IMR-90 (cell line): ENCODE measurements at regions not wholly inside any gene's neighbourhood (a gene's known extent, or its start where the extent isn't known, plus 50 kb on each side); places are given as distances from the start of the nearest gene placed in this dataset.

ENCODE experiments used
- ATAC-seq: fragments of 200-7000 bp; cut with Tn5 transposase; 2 replicates; pipeline ENCODE4 v1.9.1; 2020; ENCODE audit warnings: low read depth, mild to moderate bottlenecking, moderate library complexity
- BruUV-seq: library from RNA; stranded (reverse); fragments of 400-500 nt; replicated peaks from 2 replicates; lab custom pipeline; 2021; lab: Mats Ljungman, UMichigan
- CTCF ChIA-PET: fragments of 300-600 bp; formaldehyde crosslinking; extraction: SDS; loops from one replicate; lab custom pipeline; 2021; ENCODE audit warnings: antibody characterized with exemption; lab: Yijun Ruan, JAX
- POLR2A ChIA-PET: fragments of 300-600 bp; sonication (Branson Sonifier 250); formaldehyde crosslinking; loops from one replicate; lab custom pipeline; 2022; ENCODE audit warnings: antibody characterized with exemption; ENCODE audit not compliant: unreplicated experiment; lab: Charles Lee
- DNase-seq: peaks from one replicate; pipeline ENCODE4 v3.0.0; 2013
- H2AFZ ChIP-seq: replicated peaks from 2 replicates; pipeline ENCODE3; 2013; ENCODE audit warnings: low read length, mild to moderate bottlenecking; ENCODE audit not compliant: poor library complexity
- H2AK5ac ChIP-seq: 2 replicates; pipeline ENCODE4 v1.6.1; 2013; ENCODE audit warnings: low read depth, low read length, inconsistent platforms
- H2AK9ac ChIP-seq: replicated peaks from 2 replicates; pipeline ENCODE3; 2013; ENCODE audit warnings: mild to moderate bottlenecking, low read depth, low read length, moderate library complexity; ENCODE audit not compliant: poor library complexity
- H2BK120ac ChIP-seq: 2 replicates; pipeline ENCODE4 v1.6.1; 2013; ENCODE audit warnings: low read depth, low read length, inconsistent platforms
- H2BK15ac ChIP-seq: 3 replicates; pipeline ENCODE4 v1.6.1; 2013; ENCODE audit warnings: low read depth, low read length, inconsistent platforms
- H2BK20ac ChIP-seq: 2 replicates; pipeline ENCODE4 v1.6.1; 2013; ENCODE audit warnings: low read depth, mild to moderate bottlenecking, inconsistent platforms, low read length, moderate library complexity
- H2BK5ac ChIP-seq: 2 replicates; pipeline ENCODE4 v1.6.1; 2013; ENCODE audit warnings: mild to moderate bottlenecking, low read depth, low read length, inconsistent platforms; ENCODE audit not compliant: poor library complexity, severe bottlenecking
- H3K14ac ChIP-seq: replicated peaks from 2 replicates; pipeline ENCODE4 v1.6.1; 2013; ENCODE audit warnings: low read depth, low read length, inconsistent platforms
- H3K18ac ChIP-seq: 2 replicates; pipeline ENCODE4 v1.6.1; 2013; ENCODE audit warnings: low read depth, low read length, control low read depth
- H3K23ac ChIP-seq: 2 replicates; pipeline ENCODE4 v1.6.1; 2013; ENCODE audit warnings: low read depth, low read length, inconsistent platforms
- H3K27ac ChIP-seq: 2 replicates; pipeline ENCODE4 v1.5.1; 2013; ENCODE audit warnings: mild to moderate bottlenecking, control low read depth, low read length; ENCODE audit not compliant: insufficient read depth
- H3K27me3 ChIP-seq: 2 replicates; pipeline ENCODE4 v1.6.1; 2013; ENCODE audit warnings: low read length; ENCODE audit not compliant: control insufficient read depth, insufficient read depth
- H3K36me3 ChIP-seq: 2 replicates; pipeline ENCODE4 v1.6.1; 2013; ENCODE audit warnings: low read length, mixed read lengths; ENCODE audit not compliant: control insufficient read depth, insufficient read depth
- H3K4ac ChIP-seq: 2 replicates; pipeline ENCODE4 v1.6.1; 2013; ENCODE audit warnings: low read depth, low read length, inconsistent platforms
- H3K4me1 ChIP-seq: 2 replicates; pipeline ENCODE4 v1.6.1; 2013; ENCODE audit warnings: low read length, mixed read lengths; ENCODE audit not compliant: control insufficient read depth, insufficient read depth
- H3K4me2 ChIP-seq: 2 replicates; pipeline ENCODE4 v1.6.1; 2013; ENCODE audit warnings: low read depth, mild to moderate bottlenecking, control low read depth, low read length, moderate library complexity
- H3K4me3 ChIP-seq: 2 replicates; pipeline ENCODE4 v1.5.1; 2013; ENCODE audit warnings: low read depth, mild to moderate bottlenecking, control low read depth, low read length, moderate library complexity; ENCODE audit not compliant: insufficient read depth
- H3K56ac ChIP-seq: 2 replicates; pipeline ENCODE4 v1.6.1; 2013; ENCODE audit warnings: low read length, inconsistent platforms; ENCODE audit not compliant: insufficient read depth; ENCODE audit errors: extremely low read depth
- H3K79me1 ChIP-seq, 2 experiments: 2 replicates each; pipeline ENCODE4 v1.6.1; 2013; ENCODE audit warnings: low read length in 2 of 2, inconsistent platforms in 1 of 2, low read depth in 1 of 2
- H3K9ac ChIP-seq: 2 replicates; pipeline ENCODE4 v1.6.1; 2013; ENCODE audit warnings: low read depth, low read length, control low read depth
- H3K9me1 ChIP-seq: 2 replicates; pipeline ENCODE4 v1.6.1; 2013; ENCODE audit warnings: low read length, inconsistent platforms; ENCODE audit not compliant: insufficient read depth
- H3K9me3 ChIP-seq: 2 replicates; pipeline ENCODE4 v1.6.1; 2013; ENCODE audit warnings: low read length; ENCODE audit not compliant: control insufficient read depth, insufficient read depth
- H4K20me1 ChIP-seq: 2 replicates; pipeline ENCODE4 v1.6.1; 2013; ENCODE audit warnings: low read length, inconsistent platforms; ENCODE audit not compliant: insufficient read depth
- H4K5ac ChIP-seq: 2 replicates; pipeline ENCODE4 v1.6.1; 2013; ENCODE audit warnings: mild to moderate bottlenecking, low read depth, low read length, control low read depth
- H4K8ac ChIP-seq, 2 experiments: 2 replicates each; pipeline ENCODE4 v1.6.1; 2013; ENCODE audit warnings: low read depth in 2 of 2, low read length in 2 of 2, control low read depth in 1 of 2, inconsistent platforms in 1 of 2
- H4K91ac ChIP-seq: 2 replicates; pipeline ENCODE4 v1.6.1; 2013; ENCODE audit warnings: low read depth, low read length, inconsistent platforms; ENCODE audit not compliant: insufficient read depth
- BHLHE40 ChIP-seq: fragments of 150-350 bp; IDR thresholded peaks from 2 replicates; pipeline ENCODE4 v1.6.1; 2016; ENCODE audit warnings: mild to moderate bottlenecking, low read depth, low read length
- CEBPB ChIP-seq: IDR thresholded peaks from 2 replicates; pipeline ENCODE4 v1.6.1; 2012; ENCODE audit warnings: low read depth, low read length, improper control_type of control experiment
- CHD1 ChIP-seq: IDR thresholded peaks from 2 replicates; pipeline ENCODE4 v1.6.1; 2012; ENCODE audit warnings: low read depth, low read length, improper control_type of control experiment
- CTCF ChIP-seq: conservative IDR thresholded peaks from 2 replicates; pipeline ENCODE4 v1.5.1; 2012; ENCODE audit warnings: mild to moderate bottlenecking, low read depth, low read length, improper control_type of control experiment
- MAFK ChIP-seq: IDR thresholded peaks from 2 replicates; pipeline ENCODE4 v1.6.1; 2012; ENCODE audit warnings: low read depth, low read length, improper control_type of control experiment
- MAZ ChIP-seq: IDR thresholded peaks from 2 replicates; pipeline ENCODE4 v1.6.1; 2012; ENCODE audit warnings: low read depth, mild to moderate bottlenecking, low read length, improper control_type of control experiment, moderate library complexity, borderline replicate concordance
- MXI1 ChIP-seq: IDR thresholded peaks from 2 replicates; pipeline ENCODE4 v1.6.1; 2012; ENCODE audit warnings: low read depth, mild to moderate bottlenecking, low read length, moderate library complexity, borderline replicate concordance
- NFE2L2 ChIP-seq: fragments of 150-350 bp; IDR thresholded peaks from 2 replicates; pipeline ENCODE4 v1.6.1; 2016; ENCODE audit warnings: low read depth, mild to moderate bottlenecking, low read length
- POLR2A ChIP-seq: IDR thresholded peaks from 2 replicates; pipeline ENCODE4 v1.6.1; 2012; ENCODE audit warnings: mild to moderate bottlenecking, low read depth, low read length
- RCOR1 ChIP-seq: IDR thresholded peaks from 2 replicates; pipeline ENCODE4 v1.6.1; 2012; ENCODE audit warnings: mild to moderate bottlenecking, low read length, improper control_type of control experiment; ENCODE audit not compliant: insufficient replicate concordance
- SMC3 ChIP-seq: fragments of 150-350 bp; IDR thresholded peaks from 2 replicates; pipeline ENCODE4 v1.6.1; 2016; ENCODE audit warnings: low read depth, mild to moderate bottlenecking, antibody characterized with exemption, low read length, moderate library complexity
- WGBS, 2 experiments: methylation state at CpG; one replicate each; pipeline versions ENCODE4 v1.1.5 to v1.1.7; 2013; ENCODE audit warnings: missing lambda C conversion rate in 2 of 2; ENCODE audit not compliant: insufficient read length in 1 of 2; ENCODE audit errors: extremely low coverage in 2 of 2; 5-methylcytosine and 5-hydroxymethylcytosine counted together
- dilution Hi-C: fragments of 300-500 bp; cut with HindIII; formaldehyde crosslinking; loops from one replicate; pipeline ENCODE4 v1.14.3; 2018; ENCODE audit warnings: low sequenced_read_pairs; ENCODE audit not compliant: unreplicated experiment
- in situ Hi-C: fragments of 300-500 bp; cut with MboI; formaldehyde crosslinking; loops from 3 replicates; pipeline ENCODE4 v1.14.3; 2019; ENCODE audit warnings: low sequenced_read_pairs, inconsistent platforms, mixed read lengths
- intact Hi-C: fragments of 100-400 bp; cut with micrococcal nuclease; formaldehyde crosslinking; loops from 2 replicates; pipeline ENCODE4 v1.10.0; 2022

- Histone ChIP-seq H3K27ac (no peak overlapping the region), H4K8ac (no peak overlapping the region), H3K56ac (no peak overlapping the region), H4K20me1 (no peaks in the 10 kb centered on the region), H3K36me3 (no peaks in the 10 kb centered on the region), H3K4ac (no peak overlapping the region), H3K4me3 (no peak overlapping the region), H4K5ac (no peak overlapping the region), H3K27me3 (no peaks in the 10 kb centered on the region), H3K23ac (no peak overlapping the region), H3K4me1 (no peaks in the 10 kb centered on the region), H2AFZ (no peak overlapping the region), H2BK5ac (no peak overlapping the region), H2BK15ac (no peak overlapping the region), H2AK5ac (no peak overlapping the region), H3K79me1 (no peaks in the 10 kb centered on the region), H3K9me3 (no peaks in the 10 kb centered on the region), H3K14ac (no peak overlapping the region), H3K9ac (no peak overlapping the region), H3K18ac (no peak overlapping the region), H3K9me1 (no peaks in the 10 kb centered on the region), H2BK20ac (no peak overlapping the region), H3K4me2 (no peak overlapping the region), H2BK120ac (no peak overlapping the region), H4K91ac (no peak overlapping the region), H2AK9ac (no peak overlapping the region)
- no peak for DNase-seq
- ATAC-seq = no peak
- dilution Hi-C loops (no loop called here), in situ Hi-C loops (no loop called here), intact Hi-C loops (no loop called here)
- ChIA-PET CTCF (no interaction called here), POLR2A (no interaction called here)
- no TSS peak for BruUV-seq
- WGBS, 2 experiments = no CpG with 5 or more reads among the region's 2 CpGs
- TF ChIP-seq SMC3 (no peak), BHLHE40 (no peak), POLR2A (no peak), RCOR1 (no peak), MAFK (no peak), NFE2L2 (no peak), MXI1 (no peak), CEBPB (no peak), CHD1 (no peak), CTCF (no peak), MAZ (no peak)
These were observed 566.4 kb upstream of the MMS22L start for GRCh38 chr6:97849390-97849789.
